Upper lobe of right lung (tissue), 1 donor: ENCODE measurements at regions not wholly inside any gene's neighbourhood (a gene's known extent, or its start where the extent isn't known, plus 50 kb on each side); places are given as distances from the start of the nearest gene placed in this dataset.

Experiments used
- ATAC-seq: fragments of 200-7000 bp; cut with Tn5 transposase; one replicate; pipeline ENCODE4 v1.9.1; 2020; ENCODE audit warnings: mild to moderate bottlenecking, moderate library complexity
- DNase-seq: peaks from one replicate; pipeline ENCODE4 v3.0.0-alpha.2; 2020
- H3K27ac ChIP-seq: fragments of 200-600 bp; one replicate; pipeline ENCODE4 v1.8.0; 2022
- H3K27me3 ChIP-seq: fragments of 200-600 bp; one replicate; pipeline ENCODE4 v1.8.0; 2022; ENCODE audit warnings: mild to moderate bottlenecking
- H3K36me3 ChIP-seq: fragments of 200-600 bp; one replicate; pipeline ENCODE4 v1.8.0; 2022
- H3K4me1 ChIP-seq: fragments of 200-600 bp; one replicate; pipeline ENCODE4 v1.8.0; 2022
- H3K4me3 ChIP-seq: fragments of 200-600 bp; one replicate; pipeline ENCODE4 v1.8.0; 2022; ENCODE audit warnings: mild to moderate bottlenecking
- H3K9me3 ChIP-seq: fragments of 200-600 bp; one replicate; pipeline ENCODE4 v1.8.0; 2022
- CTCF ChIP-seq: fragments of 200-600 bp; IDR thresholded peaks from one replicate; pipeline ENCODE4 v1.8.0; 2022; ENCODE audit warnings: antibody characterized with exemption
- intact Hi-C: fragments of 100-400 bp; cut with DNase I; formaldehyde crosslinking; loops from one replicate; pipeline ENCODE4 v1.11.0; 2022
- donor health status: DM: no; HTN: yes; CAD: no; lungs with severe emphysema.

- no peak for ATAC-seq
- Histone ChIP-seq H3K9me3 (no peaks in the 10 kb centered on the region), H3K36me3 (no peaks in the 10 kb centered on the region), H3K27me3 (no peaks in the 10 kb centered on the region), H3K27ac (no peak overlapping the region), H3K4me3 (no peak overlapping the region), H3K4me1 (no peaks in the 10 kb centered on the region)
- no peak for TF ChIP-seq CTCF
- intact Hi-C loops, result no loop called here
- no peak for DNase-seq
These were observed 255.5 kb upstream of the GATB start for GRCh38 chr4:152016303-152016620.

GRCh38 chr4:152015597-152016302 lies 254.9 kb upstream of the GATB start:
- intact Hi-C loops, result no loop called here

GRCh38 chr4:152014280-152014679 lies 253.5 kb upstream of the GATB start:
- Histone ChIP-seq H3K4me3 (no peak overlapping the region), H3K9me3 (no peaks in the 10 kb centered on the region), H3K4me1 (no peaks in the 10 kb centered on the region), H3K27me3 (no peaks in the 10 kb centered on the region), H3K27ac (no peak overlapping the region), H3K36me3 (no peaks in the 10 kb centered on the region)
- TF ChIP-seq CTCF, result no peak
- DNase-seq, result no peak
- intact Hi-C loops, result no loop called here
- ATAC-seq, result no peak

More at GRCh38 chr4:152015597-152016302, 254.9 kb upstream of the GATB start:
- Histone ChIP-seq H3K9me3 (no peaks in the 10 kb centered on the region), H3K27ac (no peak overlapping the region), H3K27me3 (no peaks in the 10 kb centered on the region), H3K4me1 (no peaks in the 10 kb centered on the region), H3K36me3 (no peaks in the 10 kb centered on the region), H3K4me3 (no peak overlapping the region)
- no peak for TF ChIP-seq CTCF
- DNase-seq, result no peak
- no peak for ATAC-seq

- H3K36me3 ChIP-seq, result no peaks in the 10 kb centered on the region
- no peak overlapping the region for H3K27ac ChIP-seq
- DNase-seq (no peak), ATAC-seq (no peak)
- intact Hi-C loops, result no loop called here
- peaks cover 4% of the 10 kb centered on the region for H3K27me3 ChIP-seq
- H3K9me3 ChIP-seq, result no peaks in the 10 kb centered on the region
- H3K4me3 ChIP-seq, result no peak overlapping the region
- H3K4me1 ChIP-seq, result no peaks in the 10 kb centered on the region
- no peak for TF ChIP-seq CTCF
These were observed 250.7 kb upstream of the GATB start for GRCh38 chr4:152011469-152011868.

- Histone ChIP-seq H3K27me3 (peaks cover 4% of the 10 kb centered on the region), H3K36me3 (no peaks in the 10 kb centered on the region), H3K9me3 (no peaks in the 10 kb centered on the region), H3K4me1 (no peaks in the 10 kb centered on the region), H3K27ac (no peak overlapping the region), H3K4me3 (no peak overlapping the region)
- ATAC-seq (no peak), DNase-seq (no peak)
- TF ChIP-seq CTCF, result no peak
- intact Hi-C loops, result no loop called here
These were observed 249.9 kb upstream of the GATB start for GRCh38 chr4:152010710-152011079.
